Panc1 (cell line): ENCODE measurements at regions not wholly inside any gene's neighbourhood (a gene's known extent, or its start where the extent isn't known, plus 50 kb on each side); places are given as distances from the start of the nearest gene placed in this dataset.

Experiments used
- ATAC-seq: fragments of 200-7000 bp; cut with Tn5 transposase; 2 replicates; pipeline ENCODE4 v1.9.1; 2020; ENCODE audit warnings: mild to moderate bottlenecking, moderate library complexity
- BruUV-seq: library from RNA; stranded (reverse); fragments of 400-500 nt; replicated peaks from 2 replicates; lab custom pipeline; 2021; lab: Mats Ljungman, UMichigan
- CTCF ChIA-PET: fragments of 300-600 bp; sonication (Branson Sonifier 250); formaldehyde crosslinking; loops from one replicate; lab custom pipeline; 2022; ENCODE audit warnings: antibody characterized with exemption; lab: Charles Lee
- POLR2A ChIA-PET: fragments of 300-600 bp; sonication (Branson Sonifier 250); formaldehyde crosslinking; loops from one replicate; lab custom pipeline; 2022; ENCODE audit warnings: antibody characterized with exemption; lab: Charles Lee
- DNase-seq: peaks from one replicate; pipeline ENCODE4 v3.0.0-alpha.2; 2010; ENCODE audit warnings: low read depth, low spot score
- H3K27ac ChIP-seq: 2 replicates; pipeline ENCODE4 v1.5.1; 2011; ENCODE audit warnings: mild to moderate bottlenecking, low read length, inconsistent platforms
- H3K27me3 ChIP-seq: fragments of 200-500 bp; sonication (Bioruptor generic); 2 replicates; pipeline ENCODE4 v1.6.0; 2014; ENCODE audit warnings: low read length, inconsistent platforms; ENCODE audit not compliant: control insufficient read depth, insufficient read depth
- H3K36me3 ChIP-seq: fragments of 200-500 bp; sonication (Bioruptor generic); 2 replicates; pipeline ENCODE4 v1.5.1; 2014; ENCODE audit warnings: inconsistent platforms, mild to moderate bottlenecking, low read length, moderate library complexity; ENCODE audit not compliant: control insufficient read depth, insufficient read depth
- H3K4me1 ChIP-seq: 2 replicates; pipeline ENCODE4 v1.5.1; 2011; ENCODE audit warnings: inconsistent platforms, mild to moderate bottlenecking, low read length, moderate library complexity; ENCODE audit not compliant: control insufficient read depth, insufficient read depth
- H3K4me3 ChIP-seq, 2 experiments: 2 replicates each; pipeline ENCODE4 v1.5.1; 2011 to 2012; ENCODE audit warnings: low read depth in 2 of 2, low read length in 2 of 2, mild to moderate bottlenecking in 2 of 2, inconsistent platforms in 1 of 2, moderate library complexity in 1 of 2
- H3K9me3 ChIP-seq: fragments of 200-500 bp; sonication (Bioruptor generic); 2 replicates; pipeline ENCODE4 v1.5.1; 2014; ENCODE audit warnings: low read depth, mild to moderate bottlenecking, inconsistent platforms, low read length, moderate library complexity; ENCODE audit not compliant: control insufficient read depth, insufficient read depth
- POLR2AphosphoS5 ChIP-seq: IDR thresholded peaks from 2 replicates; pipeline ENCODE4 v1.6.1; 2012; ENCODE audit warnings: mild to moderate bottlenecking, low read depth, low read length, moderate library complexity
- SIN3A ChIP-seq: IDR thresholded peaks from 2 replicates; pipeline ENCODE4 v1.6.1; 2012; ENCODE audit warnings: low read depth, mild to moderate bottlenecking, low read length, moderate library complexity, borderline replicate concordance; ENCODE audit not compliant: insufficient read depth
- TCF7L2 ChIP-seq: IDR thresholded peaks from 2 replicates; pipeline ENCODE4 v1.6.1; 2011; ENCODE audit warnings: mild to moderate bottlenecking, low read depth, low read length, inconsistent platforms
- in situ Hi-C: cut with HindIII; loops from 2 replicates; pipeline ENCODE4 v1.10.0; 2016; ENCODE audit warnings: low sequenced_read_pairs, low pct_unique_long_range_greater_than_20kb
- intact Hi-C: fragments of 100-400 bp; cut with micrococcal nuclease; formaldehyde crosslinking; loops from one replicate; pipeline ENCODE4 v1.10.0; 2022; ENCODE audit not compliant: unreplicated experiment
- TF ChIP-seq, protein P1 (sequence below): fragments of 450-650 bp; IDR thresholded peaks from 2 replicates; pipeline ENCODE4 v1.5.1; 2017; ENCODE audit warnings: mild to moderate bottlenecking
- TF ChIP-seq, protein P2 (sequence below), 2 experiments: IDR thresholded peaks; 2 replicates each; pipeline ENCODE4 v1.6.1; 2011 to 2012; ENCODE audit warnings: low read depth in 2 of 2, control low read depth in 1 of 2, low read length in 1 of 2, mild to moderate bottlenecking in 1 of 2, moderate library complexity in 1 of 2; ENCODE audit not compliant: insufficient read depth in 1 of 2

DNA sequence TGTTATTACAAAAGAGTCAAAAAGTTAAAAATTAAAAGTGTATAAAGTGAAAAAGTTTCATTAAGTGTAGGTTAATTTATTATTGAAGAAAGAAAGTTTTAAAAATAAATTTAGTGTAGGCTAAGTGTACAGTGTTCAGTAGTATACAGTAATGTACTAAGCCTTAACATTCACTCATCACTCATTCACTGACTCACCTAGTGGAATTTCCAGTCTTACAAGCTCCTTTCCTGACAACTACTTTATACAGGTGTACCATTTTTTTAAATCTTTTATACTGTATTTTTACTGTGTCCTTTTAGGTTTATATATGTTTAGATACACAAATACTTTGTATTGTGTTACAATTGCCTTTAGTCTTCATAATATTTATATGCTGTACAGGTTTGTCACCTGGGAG, 530.2 kb upstream of the FAM174A start:
- no peaks in the 10 kb centered on the region for H3K36me3 ChIP-seq
- DNase-seq = no peak
- H3K4me3 ChIP-seq = no peak overlapping the region
- ChIA-PET CTCF (no interaction called here), POLR2A (no interaction called here)
- in situ Hi-C loops = no loop called here
- TF ChIP-seq POLR2AphosphoS5 (no peak), SIN3A (no peak), TCF7L2 (no peak)
- TF ChIP-seq, protein P1, sequence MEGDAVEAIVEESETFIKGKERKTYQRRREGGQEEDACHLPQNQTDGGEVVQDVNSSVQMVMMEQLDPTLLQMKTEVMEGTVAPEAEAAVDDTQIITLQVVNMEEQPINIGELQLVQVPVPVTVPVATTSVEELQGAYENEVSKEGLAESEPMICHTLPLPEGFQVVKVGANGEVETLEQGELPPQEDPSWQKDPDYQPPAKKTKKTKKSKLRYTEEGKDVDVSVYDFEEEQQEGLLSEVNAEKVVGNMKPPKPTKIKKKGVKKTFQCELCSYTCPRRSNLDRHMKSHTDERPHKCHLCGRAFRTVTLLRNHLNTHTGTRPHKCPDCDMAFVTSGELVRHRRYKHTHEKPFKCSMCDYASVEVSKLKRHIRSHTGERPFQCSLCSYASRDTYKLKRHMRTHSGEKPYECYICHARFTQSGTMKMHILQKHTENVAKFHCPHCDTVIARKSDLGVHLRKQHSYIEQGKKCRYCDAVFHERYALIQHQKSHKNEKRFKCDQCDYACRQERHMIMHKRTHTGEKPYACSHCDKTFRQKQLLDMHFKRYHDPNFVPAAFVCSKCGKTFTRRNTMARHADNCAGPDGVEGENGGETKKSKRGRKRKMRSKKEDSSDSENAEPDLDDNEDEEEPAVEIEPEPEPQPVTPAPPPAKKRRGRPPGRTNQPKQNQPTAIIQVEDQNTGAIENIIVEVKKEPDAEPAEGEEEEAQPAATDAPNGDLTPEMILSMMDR = no peak
- TF ChIP-seq, protein P2, sequence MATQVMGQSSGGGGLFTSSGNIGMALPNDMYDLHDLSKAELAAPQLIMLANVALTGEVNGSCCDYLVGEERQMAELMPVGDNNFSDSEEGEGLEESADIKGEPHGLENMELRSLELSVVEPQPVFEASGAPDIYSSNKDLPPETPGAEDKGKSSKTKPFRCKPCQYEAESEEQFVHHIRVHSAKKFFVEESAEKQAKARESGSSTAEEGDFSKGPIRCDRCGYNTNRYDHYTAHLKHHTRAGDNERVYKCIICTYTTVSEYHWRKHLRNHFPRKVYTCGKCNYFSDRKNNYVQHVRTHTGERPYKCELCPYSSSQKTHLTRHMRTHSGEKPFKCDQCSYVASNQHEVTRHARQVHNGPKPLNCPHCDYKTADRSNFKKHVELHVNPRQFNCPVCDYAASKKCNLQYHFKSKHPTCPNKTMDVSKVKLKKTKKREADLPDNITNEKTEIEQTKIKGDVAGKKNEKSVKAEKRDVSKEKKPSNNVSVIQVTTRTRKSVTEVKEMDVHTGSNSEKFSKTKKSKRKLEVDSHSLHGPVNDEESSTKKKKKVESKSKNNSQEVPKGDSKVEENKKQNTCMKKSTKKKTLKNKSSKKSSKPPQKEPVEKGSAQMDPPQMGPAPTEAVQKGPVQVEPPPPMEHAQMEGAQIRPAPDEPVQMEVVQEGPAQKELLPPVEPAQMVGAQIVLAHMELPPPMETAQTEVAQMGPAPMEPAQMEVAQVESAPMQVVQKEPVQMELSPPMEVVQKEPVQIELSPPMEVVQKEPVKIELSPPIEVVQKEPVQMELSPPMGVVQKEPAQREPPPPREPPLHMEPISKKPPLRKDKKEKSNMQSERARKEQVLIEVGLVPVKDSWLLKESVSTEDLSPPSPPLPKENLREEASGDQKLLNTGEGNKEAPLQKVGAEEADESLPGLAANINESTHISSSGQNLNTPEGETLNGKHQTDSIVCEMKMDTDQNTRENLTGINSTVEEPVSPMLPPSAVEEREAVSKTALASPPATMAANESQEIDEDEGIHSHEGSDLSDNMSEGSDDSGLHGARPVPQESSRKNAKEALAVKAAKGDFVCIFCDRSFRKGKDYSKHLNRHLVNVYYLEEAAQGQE (IDR thresholded peaks at IDR 0.05; ENCODE audit: insufficient read depth in 1 of 2, low read depth in 2 of 2, low read length in 1 of 2) = no peak
- no peaks in the 10 kb centered on the region for H3K27me3 ChIP-seq
- no peak for ATAC-seq
- no TSS peak for BruUV-seq
- H3K9me3 ChIP-seq = no peaks in the 10 kb centered on the region
- no peak overlapping the region for H3K27ac ChIP-seq
- H3K4me1 ChIP-seq = no peaks in the 10 kb centered on the region
- intact Hi-C loops = no loop called here

DNA sequence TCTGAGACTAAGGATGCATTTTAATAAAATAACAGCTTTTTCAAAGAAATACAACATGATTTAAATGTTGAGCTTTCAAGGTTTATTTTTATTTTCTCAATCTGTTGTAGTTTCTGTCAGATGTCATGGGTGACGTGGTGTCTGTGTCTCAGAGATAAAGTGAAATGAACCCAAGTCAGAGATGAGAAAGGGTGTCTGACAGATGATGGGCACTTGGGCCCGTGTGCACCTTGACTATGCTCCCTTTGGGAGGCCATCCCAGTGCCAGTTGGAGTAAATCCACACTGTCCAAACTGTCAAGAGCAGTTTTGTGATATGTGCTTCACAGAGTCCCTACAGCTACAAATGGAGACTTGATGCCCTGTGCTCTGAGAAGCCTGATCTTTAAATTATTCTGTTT, 536.9 kb upstream of the FAM174A start:
- Histone ChIP-seq H3K4me1 (no peaks in the 10 kb centered on the region), H3K4me3 (no peak overlapping the region), H3K36me3 (no peaks in the 10 kb centered on the region), H3K27ac (no peak overlapping the region), H3K27me3 (no peaks in the 10 kb centered on the region), H3K9me3 (no peaks in the 10 kb centered on the region)
- CTCF ChIA-PET = no interaction called here
- TF ChIP-seq SIN3A (no peak), TCF7L2 (no peak), POLR2AphosphoS5 (no peak)
- TF ChIP-seq, protein P1 = no peak
- TF ChIP-seq, protein P2 (IDR thresholded peaks at IDR 0.05; ENCODE audit: insufficient read depth in 1 of 2, low read depth in 2 of 2, low read length in 1 of 2) = no peak
- intact Hi-C loops = no loop called here
- DNase-seq (no peak), ATAC-seq (no peak)
- no TSS peak for BruUV-seq
- POLR2A ChIA-PET = no interaction called here
- in situ Hi-C loops = no loop called here
